ENCODE measurements at regions not wholly inside any gene's neighbourhood (a gene's known extent, or its start where the extent isn't known, plus 50 kb on each side); places are given as distances from the start of the nearest gene placed in this dataset.
"Not testable (repeated sequence)": the region's sequence is repeated elsewhere in the genome, so short reads cannot be mapped to it uniquely, and the experiment has no call there.

GRCh38 chr2:12628541-12628940, 88.2 kb upstream of the TRIB2 start:
- peaks cover 0 to 30% (median 23%) of the 10 kb centered on the region in 4 donors for H3K4me1 Mint-ChIP-seq
- not testable (repeated sequence) for H3K4me3 Mint-ChIP-seq

GRCh38 chr2:12636837-12637581, 79.7 kb upstream of the TRIB2 start:
- Mint-ChIP-seq H3K36me3 (no peaks in the 10 kb centered on the region), H3K27ac (peak overlapping the region in 2 of 3 donors; percentile 4 to 54), H3K4me3 (no peak overlapping the region), H3K27me3 (no peaks in the 10 kb centered on the region), H3K9me3 (peaks cover 0 to 1% (median 0%) of the 10 kb centered on the region in 7 donors), H3K4me1 (peaks cover 23 to 51% (median 36%) of the 10 kb centered on the region in 4 donors)
- DNase-seq: peak in 1 of 3 donors; percentile 48
- Histone ChIP-seq H3K9me3 (ENCODE audit: control insufficient read depth in 2 of 2, low read length in 2 of 2) (no peaks in the 10 kb centered on the region), H3K27me3 (ENCODE audit: control insufficient read depth, insufficient read depth, low read length) (no peaks in the 10 kb centered on the region), H3K4me3 (ENCODE audit: low read depth, low read length) (peak overlapping the region; percentile 20), H3K36me3 (ENCODE audit: control insufficient read depth, insufficient read depth, low read length) (no peaks in the 10 kb centered on the region), H3K4me1 (ENCODE audit: control insufficient read depth, insufficient read depth, low read length, poor library complexity, severe bottlenecking) (peaks cover 8% of the 10 kb centered on the region), H3K27ac (ENCODE audit: insufficient read depth, low read length, poor library complexity, severe bottlenecking) (no peak overlapping the region)
- ATAC-seq (ENCODE audit: low read depth in 2 of 2): no peak

More at GRCh38 chr2:12628541-12628940, 88.2 kb upstream of the TRIB2 start:
- H3K4me1 ChIP-seq (ENCODE audit: control insufficient read depth, insufficient read depth, low read length, poor library complexity, severe bottlenecking); H3K27ac ChIP-seq (ENCODE audit: insufficient read depth, low read length, poor library complexity, severe bottlenecking); H3K36me3 Mint-ChIP-seq; DNase-seq; H3K27me3 ChIP-seq (ENCODE audit: control insufficient read depth, insufficient read depth, low read length); H3K27ac Mint-ChIP-seq; ATAC-seq (ENCODE audit: low read depth in 2 of 2); H3K36me3 ChIP-seq (ENCODE audit: control insufficient read depth, insufficient read depth, low read length); H3K9me3 Mint-ChIP-seq; H3K9me3 ChIP-seq (ENCODE audit: control insufficient read depth in 2 of 2, low read length in 2 of 2); H3K27me3 Mint-ChIP-seq; H3K4me3 ChIP-seq (ENCODE audit: low read depth, low read length): not testable (repeated sequence)

GRCh38 chr2:12637754-12638153, 79.0 kb upstream of the TRIB2 start:
- H3K27me3 Mint-ChIP-seq: no peaks in the 10 kb centered on the region
- no peaks in the 10 kb centered on the region for H3K9me3 ChIP-seq (ENCODE audit: control insufficient read depth in 2 of 2, low read length in 2 of 2)
- no peak overlapping the region for H3K4me3 ChIP-seq (ENCODE audit: low read depth, low read length)
- no peak overlapping the region for H3K4me3 Mint-ChIP-seq
- H3K4me1 Mint-ChIP-seq: peaks cover 23 to 54% (median 37%) of the 10 kb centered on the region in 4 donors
- H3K4me1 ChIP-seq (ENCODE audit: control insufficient read depth, insufficient read depth, low read length, poor library complexity, severe bottlenecking): peaks cover 8% of the 10 kb centered on the region
- H3K9me3 Mint-ChIP-seq: peaks cover 0 to 1% (median 0%) of the 10 kb centered on the region in 7 donors
- H3K36me3 ChIP-seq (ENCODE audit: control insufficient read depth, insufficient read depth, low read length): no peaks in the 10 kb centered on the region
- no peaks in the 10 kb centered on the region for H3K27me3 ChIP-seq (ENCODE audit: control insufficient read depth, insufficient read depth, low read length)
- no peak overlapping the region for H3K27ac ChIP-seq (ENCODE audit: insufficient read depth, low read length, poor library complexity, severe bottlenecking)
- DNase-seq: no peak
- H3K27ac Mint-ChIP-seq: peak overlapping the region in 1 of 3 donors; percentile 16
- no peak for ATAC-seq (ENCODE audit: low read depth in 2 of 2)
- H3K36me3 Mint-ChIP-seq: no peaks in the 10 kb centered on the region

- DNase-seq: no peak
- Histone ChIP-seq H3K27ac (ENCODE audit: insufficient read depth, low read length, poor library complexity, severe bottlenecking) (no peak overlapping the region), H3K36me3 (ENCODE audit: control insufficient read depth, insufficient read depth, low read length) (no peaks in the 10 kb centered on the region), H3K4me1 (ENCODE audit: control insufficient read depth, insufficient read depth, low read length, poor library complexity, severe bottlenecking) (peaks cover 8% of the 10 kb centered on the region), H3K27me3 (ENCODE audit: control insufficient read depth, insufficient read depth, low read length) (no peaks in the 10 kb centered on the region), H3K4me3 (ENCODE audit: low read depth, low read length) (no peak overlapping the region), H3K9me3 (ENCODE audit: control insufficient read depth in 2 of 2, low read length in 2 of 2) (peaks cover 0 to under 1% of the 10 kb centered on the region in 2 experiments)
- ATAC-seq (ENCODE audit: low read depth in 2 of 2): no peak
- H3K27ac Mint-ChIP-seq: peak overlapping the region in 1 of 3 donors; percentile 42
- peaks cover 0 to 11% (median 0%) of the 10 kb centered on the region in 7 donors for H3K9me3 Mint-ChIP-seq
- H3K27me3 Mint-ChIP-seq: peaks cover 6% of the 10 kb centered on the region
- H3K36me3 Mint-ChIP-seq: no peaks in the 10 kb centered on the region
- H3K4me3 Mint-ChIP-seq: no peak overlapping the region
- peaks cover 15 to 37% (median 22%) of the 10 kb centered on the region in 4 donors for H3K4me1 Mint-ChIP-seq
These were observed 75.3 kb upstream of the TRIB2 start for GRCh38 chr2:12641441-12641840.

- no peaks in the 10 kb centered on the region for H3K27me3 ChIP-seq (ENCODE audit: control insufficient read depth, insufficient read depth, low read length)
- peaks cover 6 to 28% (median 13%) of the 10 kb centered on the region in 4 donors for H3K4me1 Mint-ChIP-seq
- H3K27ac ChIP-seq (ENCODE audit: insufficient read depth, low read length, poor library complexity, severe bottlenecking): no peak overlapping the region
- DNase-seq (no peak), ATAC-seq (ENCODE audit: low read depth in 2 of 2) (no peak)
- H3K36me3 Mint-ChIP-seq: no peaks in the 10 kb centered on the region
- peak overlapping the region in 2 of 3 donors; percentile 45 to 60 for H3K27ac Mint-ChIP-seq
- H3K27me3 Mint-ChIP-seq: peaks cover 6% of the 10 kb centered on the region
- H3K4me3 Mint-ChIP-seq: no peak overlapping the region
- no peak overlapping the region for H3K4me3 ChIP-seq (ENCODE audit: low read depth, low read length)
- H3K36me3 ChIP-seq (ENCODE audit: control insufficient read depth, insufficient read depth, low read length): no peaks in the 10 kb centered on the region
- peaks cover 0 to 16% (median 3%) of the 10 kb centered on the region in 7 donors for H3K9me3 Mint-ChIP-seq
- H3K4me1 ChIP-seq (ENCODE audit: control insufficient read depth, insufficient read depth, low read length, poor library complexity, severe bottlenecking): peaks cover 1% of the 10 kb centered on the region
- peaks cover 0 to 5% of the 10 kb centered on the region in 2 experiments for H3K9me3 ChIP-seq (ENCODE audit: control insufficient read depth in 2 of 2, low read length in 2 of 2)
These were observed 74.4 kb upstream of the TRIB2 start for GRCh38 chr2:12642332-12642731.

GRCh38 chr2:12642859-12643258, 73.9 kb upstream of the TRIB2 start:
- Mint-ChIP-seq H3K4me1 (peaks cover 6 to 27% (median 13%) of the 10 kb centered on the region in 4 donors), H3K36me3 (no peaks in the 10 kb centered on the region), H3K27me3 (peaks cover 6% of the 10 kb centered on the region), H3K9me3 (peaks cover 0 to 16% (median 3%) of the 10 kb centered on the region in 7 donors), H3K4me3 (no peak overlapping the region), H3K27ac (peak overlapping the region in 1 of 3 donors; percentile 3)
- Histone ChIP-seq H3K9me3 (ENCODE audit: control insufficient read depth in 2 of 2, low read length in 2 of 2) (peaks cover 0 to 5% of the 10 kb centered on the region in 2 experiments), H3K27me3 (ENCODE audit: control insufficient read depth, insufficient read depth, low read length) (no peaks in the 10 kb centered on the region), H3K27ac (ENCODE audit: insufficient read depth, low read length, poor library complexity, severe bottlenecking) (no peak overlapping the region), H3K4me1 (ENCODE audit: control insufficient read depth, insufficient read depth, low read length, poor library complexity, severe bottlenecking) (no peaks in the 10 kb centered on the region), H3K36me3 (ENCODE audit: control insufficient read depth, insufficient read depth, low read length) (no peaks in the 10 kb centered on the region), H3K4me3 (ENCODE audit: low read depth, low read length) (no peak overlapping the region)
- DNase-seq: no peak
- no peak for ATAC-seq (ENCODE audit: low read depth in 2 of 2)

- Histone ChIP-seq H3K27ac (ENCODE audit: insufficient read depth, low read length, poor library complexity, severe bottlenecking) (no peak overlapping the region), H3K36me3 (ENCODE audit: control insufficient read depth, insufficient read depth, low read length) (no peaks in the 10 kb centered on the region), H3K4me1 (ENCODE audit: control insufficient read depth, insufficient read depth, low read length, poor library complexity, severe bottlenecking) (no peaks in the 10 kb centered on the region), H3K4me3 (ENCODE audit: low read depth, low read length) (no peak overlapping the region), H3K27me3 (ENCODE audit: control insufficient read depth, insufficient read depth, low read length) (no peaks in the 10 kb centered on the region), H3K9me3 (ENCODE audit: control insufficient read depth in 2 of 2, low read length in 2 of 2) (peaks cover 0 to 5% of the 10 kb centered on the region in 2 experiments)
- ATAC-seq (ENCODE audit: low read depth in 2 of 2) (no peak), DNase-seq (no peak)
- Mint-ChIP-seq H3K4me3 (no peak overlapping the region), H3K27me3 (no peaks in the 10 kb centered on the region), H3K27ac (peak overlapping the region in 1 of 3 donors; percentile 48), H3K36me3 (no peaks in the 10 kb centered on the region), H3K9me3 (peaks cover 0 to 14% (median 0%) of the 10 kb centered on the region in 7 donors), H3K4me1 (peaks cover 4 to 12% (median 6%) of the 10 kb centered on the region in 4 donors)
These were observed 66.9 kb upstream of the TRIB2 start for GRCh38 chr2:12649602-12650400.

All from CD4-positive, CD25-positive, alpha-beta regulatory T cell (primary cell).